AG04450 (cell line): ENCODE measurements at regions not wholly inside any gene's neighbourhood (a gene's known extent, or its start where the extent isn't known, plus 50 kb on each side); places are given as distances from the start of the nearest gene placed in this dataset.

Experiments used
- CTCF ChIA-PET: fragments of 300-600, 350-600 bp; formaldehyde crosslinking; extraction: SDS; loops from one replicate; lab custom pipeline; 2022; ENCODE audit warnings: antibody characterized with exemption, inconsistent platforms; lab: Charles Lee
- POLR2A ChIA-PET: fragments of 350-600 bp; formaldehyde crosslinking; extraction: SDS; loops from one replicate; lab custom pipeline; 2021; ENCODE audit warnings: antibody characterized with exemption, inconsistent platforms; lab: Yijun Ruan, JAX
- DNase-seq: peaks from one replicate; pipeline ENCODE4 v3.0.0-alpha.2; 2011; ENCODE audit warnings: low read depth, low spot score
- H3K27ac ChIP-seq: one replicate; pipeline ENCODE4 v1.5.1; 2012; ENCODE audit warnings: low read depth, low read length, control low read depth
- H3K27me3 ChIP-seq: one replicate; pipeline ENCODE4 v1.6.0; 2012; ENCODE audit warnings: low read length; ENCODE audit not compliant: control insufficient read depth, insufficient read depth
- H3K4me3 ChIP-seq: 2 replicates; pipeline ENCODE4 v1.5.1; 2011; ENCODE audit warnings: mild to moderate bottlenecking, low read depth, low read length, control low read depth
- H3K9me3 ChIP-seq: 2 replicates; pipeline ENCODE4 v1.5.1; 2012; ENCODE audit warnings: low read length; ENCODE audit not compliant: control insufficient read depth, insufficient read depth
- CTCF ChIP-seq: IDR thresholded peaks from 2 replicates; pipeline ENCODE4 v1.5.1; 2011; ENCODE audit warnings: low read depth, low read length, control low read depth, inconsistent platforms

GRCh38 chr2:219908538-219908937, 281.1 kb downstream of the SLC4A3 start:
- no peak overlapping the region for H3K4me3 ChIP-seq
- H3K9me3 ChIP-seq: no peaks in the 10 kb centered on the region
- ChIA-PET CTCF (no interaction called here), POLR2A (no interaction called here)
- no peak overlapping the region for H3K27ac ChIP-seq
- DNase-seq: no peak
- TF ChIP-seq CTCF: peak; percentile 14; the same call in 1 of the 2 replicates
- peaks cover 4% of the 10 kb centered on the region for H3K27me3 ChIP-seq

- POLR2A ChIA-PET: no interaction called here
- no peak for DNase-seq
- H3K27ac ChIP-seq: no peak overlapping the region
- no peaks in the 10 kb centered on the region for H3K9me3 ChIP-seq
- no peak overlapping the region for H3K4me3 ChIP-seq
- TF ChIP-seq CTCF: no peak
- peaks cover 5% of the 10 kb centered on the region for H3K27me3 ChIP-seq
- CTCF ChIA-PET: interaction anchor here (1.0 kb wide), 1 partner anchor 10 kb away, joined by 3 read pairs; no protein-coding TSS in a partner anchor
Measured at GRCh38 chr2:219911541-219911940, 284.1 kb downstream of the SLC4A3 start.

- Histone ChIP-seq H3K27ac (peak overlapping the region; percentile 61), H3K4me3 (peak overlapping the region; percentile 38), H3K27me3 (peaks cover 3% of the 10 kb centered on the region), H3K9me3 (no peaks in the 10 kb centered on the region)
- ChIA-PET POLR2A (interaction anchor here (0.5 kb wide), 1 partner anchor 246 kb away, joined by 3 read pairs; no protein-coding TSS in a partner anchor), CTCF (no interaction called here)
- TF ChIP-seq CTCF: peak; percentile 63
- DNase-seq: peak; percentile 23
Measured at GRCh38 chr2:219912491-219912921, 285.1 kb downstream of the SLC4A3 start.

- DNase-seq: no peak
- no peak for TF ChIP-seq CTCF
- Histone ChIP-seq H3K27ac (no peak overlapping the region), H3K9me3 (no peaks in the 10 kb centered on the region), H3K27me3 (peaks cover 6% of the 10 kb centered on the region), H3K4me3 (no peak overlapping the region)
- POLR2A ChIA-PET: no interaction called here
- CTCF ChIA-PET: no interaction called here
Measured at GRCh38 chr2:219914577-219914976, 287.1 kb downstream of the SLC4A3 start.

- no peak for TF ChIP-seq CTCF
- CTCF ChIA-PET: interaction anchor here (1.3 kb wide), 1 partner anchor 11 kb away, joined by 3 read pairs; no protein-coding TSS in a partner anchor
- POLR2A ChIA-PET: no interaction called here
Measured at GRCh38 chr2:219916281-219916680, 288.9 kb downstream of the SLC4A3 start.

More at GRCh38 chr2:219916281-219916680, 288.9 kb downstream of the SLC4A3 start:
- no peak overlapping the region for H3K4me3 ChIP-seq
- no peaks in the 10 kb centered on the region for H3K9me3 ChIP-seq
- no peak overlapping the region for H3K27ac ChIP-seq
- H3K27me3 ChIP-seq: peaks cover 11% of the 10 kb centered on the region
- DNase-seq: no peak
